ENCODE measurements at regions not wholly inside any gene's neighbourhood (a gene's known extent, or its start where the extent isn't known, plus 50 kb on each side); places are given as distances from the start of the nearest gene placed in this dataset.

DNA sequence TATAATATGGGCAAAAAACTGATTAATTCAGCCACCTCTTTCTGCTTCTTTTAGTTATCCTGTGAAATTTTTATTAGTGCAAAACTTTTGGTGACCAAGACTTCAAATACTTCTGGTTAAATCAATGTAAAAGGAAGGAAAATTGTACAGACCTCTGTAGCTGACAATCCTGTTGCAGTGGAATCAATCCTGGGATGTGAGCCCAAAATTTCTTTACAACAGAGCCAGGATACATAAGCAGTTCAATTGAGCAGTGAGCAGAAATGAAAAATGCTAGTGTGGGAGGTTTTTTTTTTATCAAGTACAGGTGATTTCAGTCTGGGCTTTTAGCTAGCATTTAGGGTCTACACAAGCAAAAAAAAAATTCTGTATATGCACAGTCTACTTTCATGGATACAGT lies 398.0 kb downstream of the OTOL1 start:
- Histone ChIP-seq H3K4me1 (ENCODE audit: control insufficient read depth, insufficient read depth, low read length) (no peaks in the 10 kb centered on the region), H3K36me3 (ENCODE audit: control insufficient read depth, insufficient read depth, low read length) (no peaks in the 10 kb centered on the region), H3K9me3 (ENCODE audit: control insufficient read depth, low read depth, low read length) (no peaks in the 10 kb centered on the region), H3K27ac (ENCODE audit: low read length) (no peak overlapping the region), H3K27me3 (ENCODE audit: control insufficient read depth, insufficient read depth, low read length) (no peaks in the 10 kb centered on the region), H3K4me3 (ENCODE audit: low read length) (no peak overlapping the region)
- no peak for DNase-seq

- Histone ChIP-seq H3K4me3 (ENCODE audit: low read length) (no peak overlapping the region), H3K9me3 (ENCODE audit: control insufficient read depth, low read depth, low read length) (no peaks in the 10 kb centered on the region), H3K4me1 (ENCODE audit: control insufficient read depth, insufficient read depth, low read length) (no peaks in the 10 kb centered on the region), H3K27ac (ENCODE audit: low read length) (no peak overlapping the region), H3K27me3 (ENCODE audit: control insufficient read depth, insufficient read depth, low read length) (no peaks in the 10 kb centered on the region), H3K36me3 (ENCODE audit: control insufficient read depth, insufficient read depth, low read length) (no peaks in the 10 kb centered on the region)
- WGBS (ENCODE audit: insufficient coverage, low lambda C conversion rate), result no CpG with 5 or more reads among the region's 4 CpGs
- DNase-seq, result no peak
Measured at GRCh38 chr3:161905520-161906132, 409.0 kb downstream of the OTOL1 start.

DNA sequence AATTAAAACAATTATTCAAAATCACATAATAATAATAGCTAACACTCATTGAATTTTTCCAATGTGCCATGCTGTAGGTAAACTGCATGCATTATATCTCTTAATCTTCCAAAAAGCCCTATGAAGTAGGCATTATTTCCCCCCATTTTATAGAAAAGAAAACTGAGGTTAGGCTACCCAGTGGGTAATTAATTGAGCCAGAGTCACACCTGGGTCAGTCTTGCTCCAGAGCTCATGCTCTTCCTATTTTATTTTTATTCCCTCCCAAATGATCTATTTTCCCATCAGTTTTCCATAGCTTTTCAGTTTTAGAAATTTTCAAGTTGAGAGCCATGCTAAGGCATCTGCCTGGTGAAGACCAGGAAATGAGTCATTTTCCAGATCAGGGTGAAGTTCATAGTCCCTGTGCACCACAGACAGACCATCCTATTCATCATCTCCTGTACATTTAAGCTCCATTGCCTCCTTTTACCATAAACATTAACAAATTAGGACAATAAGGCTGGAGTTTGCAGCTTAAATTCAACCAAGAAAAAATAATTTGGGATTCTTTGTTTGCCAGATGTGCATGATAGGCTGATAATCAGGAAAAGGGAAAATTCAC lies 417.3 kb downstream of the OTOL1 start:
- H3K27ac ChIP-seq (ENCODE audit: low read length), result no peak overlapping the region
- no peaks in the 10 kb centered on the region for H3K9me3 ChIP-seq (ENCODE audit: control insufficient read depth, low read depth, low read length)
- H3K36me3 ChIP-seq (ENCODE audit: control insufficient read depth, insufficient read depth, low read length), result no peaks in the 10 kb centered on the region
- peak; percentile 12 to 51 for DNase-seq
- H3K4me1 ChIP-seq (ENCODE audit: control insufficient read depth, insufficient read depth, low read length), result no peaks in the 10 kb centered on the region
- H3K4me3 ChIP-seq (ENCODE audit: low read length), result no peak overlapping the region
- no peaks in the 10 kb centered on the region for H3K27me3 ChIP-seq (ENCODE audit: control insufficient read depth, insufficient read depth, low read length)

DNA sequence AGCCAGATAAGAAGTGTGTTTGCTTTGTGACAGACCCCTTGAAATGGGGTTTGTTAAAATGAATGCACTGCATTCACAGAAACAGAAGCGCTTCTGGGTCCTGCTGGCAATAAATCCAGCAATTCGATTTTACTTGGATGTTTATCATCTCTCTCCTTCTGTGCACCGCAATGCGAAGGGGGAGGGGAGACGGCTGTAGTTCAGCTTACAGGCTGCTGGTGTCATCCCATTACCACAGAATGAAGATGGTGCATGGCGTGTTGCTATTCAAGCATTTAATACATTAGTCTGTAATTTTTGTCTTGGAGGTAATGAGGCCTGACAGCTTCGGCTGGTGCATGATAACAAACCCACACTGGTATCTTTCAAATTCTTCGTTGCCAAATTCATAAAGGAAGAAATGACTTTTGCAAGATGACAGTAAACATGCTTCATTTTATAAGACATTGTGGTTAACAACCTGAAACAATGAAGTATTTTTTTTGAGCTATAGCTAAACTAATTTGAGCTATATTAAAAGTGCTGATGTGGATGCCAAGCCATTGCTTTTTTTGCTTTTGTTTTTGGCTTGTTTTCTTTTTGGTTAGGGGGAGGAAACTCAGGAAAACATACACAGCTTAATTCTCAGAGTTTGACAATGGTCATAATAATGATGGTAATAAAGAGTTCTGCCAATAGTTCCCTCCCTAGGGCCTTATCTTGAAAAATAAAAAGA lies 418.3 kb downstream of the OTOL1 start:
- peak; percentile 21 to 50 for DNase-seq
- 38% methylated on average over 2 of the region's 8 CpGs for WGBS (ENCODE audit: insufficient coverage, low lambda C conversion rate)
- no peak overlapping the region for H3K4me3 ChIP-seq (ENCODE audit: low read length)
- no peaks in the 10 kb centered on the region for H3K36me3 ChIP-seq (ENCODE audit: control insufficient read depth, insufficient read depth, low read length)
- H3K27ac ChIP-seq (ENCODE audit: low read length), result no peak overlapping the region
- H3K4me1 ChIP-seq (ENCODE audit: control insufficient read depth, insufficient read depth, low read length), result no peaks in the 10 kb centered on the region
- no peaks in the 10 kb centered on the region for H3K9me3 ChIP-seq (ENCODE audit: control insufficient read depth, low read depth, low read length)
- no peaks in the 10 kb centered on the region for H3K27me3 ChIP-seq (ENCODE audit: control insufficient read depth, insufficient read depth, low read length)

- Histone ChIP-seq H3K27ac (ENCODE audit: low read length) (no peak overlapping the region), H3K27me3 (ENCODE audit: control insufficient read depth, insufficient read depth, low read length) (no peaks in the 10 kb centered on the region), H3K4me1 (ENCODE audit: control insufficient read depth, insufficient read depth, low read length) (no peaks in the 10 kb centered on the region), H3K9me3 (ENCODE audit: control insufficient read depth, low read depth, low read length) (no peaks in the 10 kb centered on the region), H3K4me3 (ENCODE audit: low read length) (no peak overlapping the region), H3K36me3 (ENCODE audit: control insufficient read depth, insufficient read depth, low read length) (no peaks in the 10 kb centered on the region)
- DNase-seq, result no peak
- no CpG with 5 or more reads among the region's 4 CpGs for WGBS (ENCODE audit: insufficient coverage, low lambda C conversion rate)
Measured at GRCh38 chr3:161915418-161915750, 418.8 kb downstream of the OTOL1 start.

DNA sequence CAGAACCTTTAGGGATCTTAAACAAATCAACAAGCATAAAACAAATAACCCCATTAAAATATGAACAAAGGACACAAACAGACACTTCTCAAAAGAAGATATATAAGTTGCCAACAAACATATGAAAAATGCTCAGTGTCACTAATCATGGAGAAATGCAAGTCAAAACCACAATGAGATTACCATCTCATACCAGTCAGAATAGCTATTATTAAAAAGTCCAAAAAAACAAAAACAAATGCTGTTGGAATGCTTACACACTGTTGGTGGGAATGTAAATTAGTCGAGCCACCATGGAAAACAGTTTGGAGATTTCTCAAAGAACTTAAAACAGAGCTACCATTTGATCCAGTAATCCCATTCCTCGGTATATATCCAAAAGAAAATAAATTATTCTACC lies 423.6 kb downstream of the OTOL1 start:
- H3K4me1 ChIP-seq (ENCODE audit: control insufficient read depth, insufficient read depth, low read length), result no peaks in the 10 kb centered on the region
- no peak overlapping the region for H3K27ac ChIP-seq (ENCODE audit: low read length)
- H3K36me3 ChIP-seq (ENCODE audit: control insufficient read depth, insufficient read depth, low read length), result no peaks in the 10 kb centered on the region
- peaks cover 2% of the 10 kb centered on the region for H3K9me3 ChIP-seq (ENCODE audit: control insufficient read depth, low read depth, low read length)
- H3K27me3 ChIP-seq (ENCODE audit: control insufficient read depth, insufficient read depth, low read length), result no peaks in the 10 kb centered on the region
- no peak overlapping the region for H3K4me3 ChIP-seq (ENCODE audit: low read length)
- WGBS (ENCODE audit: insufficient coverage, low lambda C conversion rate), result no CpG with 5 or more reads among the region's 2 CpGs
- DNase-seq, result no peak

GRCh38 chr3:161925749-161926360 lies 429.2 kb downstream of the OTOL1 start:
- Histone ChIP-seq H3K4me1 (ENCODE audit: control insufficient read depth, insufficient read depth, low read length) (no peaks in the 10 kb centered on the region), H3K36me3 (ENCODE audit: control insufficient read depth, insufficient read depth, low read length) (no peaks in the 10 kb centered on the region), H3K9me3 (ENCODE audit: control insufficient read depth, low read depth, low read length) (no peaks in the 10 kb centered on the region), H3K27me3 (ENCODE audit: control insufficient read depth, insufficient read depth, low read length) (no peaks in the 10 kb centered on the region), H3K27ac (ENCODE audit: low read length) (no peak overlapping the region), H3K4me3 (ENCODE audit: low read length) (no peak overlapping the region)
- 100% methylated on average over 1 of the region's 2 CpGs for WGBS (ENCODE audit: insufficient coverage, low lambda C conversion rate)
- no peak for DNase-seq

- Histone ChIP-seq H3K36me3 (ENCODE audit: control insufficient read depth, insufficient read depth, low read length) (no peaks in the 10 kb centered on the region), H3K4me3 (ENCODE audit: low read length) (no peak overlapping the region), H3K27me3 (ENCODE audit: control insufficient read depth, insufficient read depth, low read length) (no peaks in the 10 kb centered on the region), H3K27ac (ENCODE audit: low read length) (no peak overlapping the region), H3K9me3 (ENCODE audit: control insufficient read depth, low read depth, low read length) (no peaks in the 10 kb centered on the region), H3K4me1 (ENCODE audit: control insufficient read depth, insufficient read depth, low read length) (no peaks in the 10 kb centered on the region)
- WGBS (ENCODE audit: insufficient coverage, low lambda C conversion rate), result 100% methylated on average over 1 of the region's 1 CpG
- DNase-seq, result no peak
Measured at GRCh38 chr3:161927131-161927530, 430.5 kb downstream of the OTOL1 start.

- 82% methylated on average over 2 of the region's 4 CpGs for WGBS (ENCODE audit: insufficient coverage, low lambda C conversion rate)
- Histone ChIP-seq H3K36me3 (ENCODE audit: control insufficient read depth, insufficient read depth, low read length) (no peaks in the 10 kb centered on the region), H3K27ac (ENCODE audit: low read length) (no peak overlapping the region)
Measured at GRCh38 chr3:161939918-161940620, 443.5 kb downstream of the OTOL1 start.

DNA sequence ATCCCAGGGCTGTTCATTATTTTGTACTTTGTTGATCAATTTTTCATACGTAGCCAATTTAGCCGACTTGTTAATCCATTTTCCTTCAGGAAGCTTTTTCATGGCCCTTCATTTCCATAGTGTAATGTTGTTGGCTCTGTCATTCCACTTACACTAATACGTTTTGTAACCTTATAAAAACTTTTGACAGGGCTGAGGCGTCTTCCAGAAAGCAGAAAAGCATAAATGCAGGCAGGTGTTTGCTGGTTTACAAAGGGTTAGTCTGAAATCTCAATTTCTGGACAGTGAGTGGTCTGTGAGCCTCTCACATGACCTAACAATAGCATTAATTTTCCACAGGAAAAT lies 444.0 kb downstream of the OTOL1 start:
- H3K27me3 ChIP-seq (ENCODE audit: control insufficient read depth, insufficient read depth, low read length), result no peaks in the 10 kb centered on the region
- 80% methylated on average over 1 of the region's 4 CpGs for WGBS (ENCODE audit: insufficient coverage, low lambda C conversion rate)
- no peak overlapping the region for H3K27ac ChIP-seq (ENCODE audit: low read length)
- H3K36me3 ChIP-seq (ENCODE audit: control insufficient read depth, insufficient read depth, low read length), result no peaks in the 10 kb centered on the region
- no peak overlapping the region for H3K4me3 ChIP-seq (ENCODE audit: low read length)
- H3K9me3 ChIP-seq (ENCODE audit: control insufficient read depth, low read depth, low read length), result no peaks in the 10 kb centered on the region
- no peaks in the 10 kb centered on the region for H3K4me1 ChIP-seq (ENCODE audit: control insufficient read depth, insufficient read depth, low read length)
- no peak for DNase-seq

More at GRCh38 chr3:161939918-161940620, 443.5 kb downstream of the OTOL1 start:
- no peak for DNase-seq
- Histone ChIP-seq H3K4me1 (ENCODE audit: control insufficient read depth, insufficient read depth, low read length) (no peaks in the 10 kb centered on the region), H3K9me3 (ENCODE audit: control insufficient read depth, low read depth, low read length) (no peaks in the 10 kb centered on the region), H3K27me3 (ENCODE audit: control insufficient read depth, insufficient read depth, low read length) (no peaks in the 10 kb centered on the region), H3K4me3 (ENCODE audit: low read length) (no peak overlapping the region)
